ENCODE measurements at regions not wholly inside any gene's neighbourhood (a gene's known extent, or its start where the extent isn't known, plus 50 kb on each side); places are given as distances from the start of the nearest gene placed in this dataset.
A peak's percentile ranks its signal among the peaks of the same experiment; 100 is the strongest.

- no peak for DNase-seq
Observed at GRCh38 chr7:116148108-116148507, 62.2 kb upstream of the TES start.

- DNase-seq, result peak in 2 of 3 donors; percentile 24 to 26
Observed at GRCh38 chr7:116148626-116149025, 61.7 kb upstream of the TES start.

GRCh38 chr7:116150588-116150987 is 59.8 kb upstream of the TES start:
- peak; percentile 40 to 65 (median 63) for DNase-seq

GRCh38 chr7:116152276-116152675 is 58.1 kb upstream of the TES start:
- DNase-seq, result no peak

- no peak for DNase-seq
Observed at GRCh38 chr7:116153050-116153449, 57.3 kb upstream of the TES start.

GRCh38 chr7:116159711-116160110 is 50.6 kb upstream of the TES start:
- peak; percentile 18 to 62 (median 59) for DNase-seq

Data from suppressor macrophage treated with lipopolysaccharide for 1 hour (primary cell).